ENCODE measurements at regions not wholly inside any gene's neighbourhood (a gene's known extent, or its start where the extent isn't known, plus 50 kb on each side); places are given as distances from the start of the nearest gene placed in this dataset.
"Not testable (repeated sequence)": the region's sequence is repeated elsewhere in the genome, so short reads cannot be mapped to it uniquely, and the experiment has no call there.

DNA sequence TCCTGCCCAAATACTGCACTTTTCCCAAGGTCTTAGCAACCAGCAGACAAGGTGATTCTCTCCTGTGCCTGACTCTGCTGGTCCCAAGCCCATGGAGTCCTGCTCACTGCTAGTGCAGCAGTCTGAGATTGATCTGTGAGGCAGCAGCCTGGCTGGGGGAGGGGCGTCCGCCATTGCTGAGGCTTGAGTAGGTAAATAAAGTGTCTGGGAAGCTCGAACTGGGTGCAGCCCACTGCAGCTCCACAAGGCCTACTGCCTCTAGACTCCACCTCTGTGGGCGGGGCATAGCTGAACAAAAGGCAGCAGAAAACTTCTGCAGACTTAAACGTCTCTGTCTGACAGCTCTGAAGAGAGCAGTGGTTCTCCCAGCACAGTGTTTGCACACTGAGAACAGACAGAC, 258.7 kb downstream of the ABCC12 start:
- DNase-seq: not testable (repeated sequence)

DNA sequence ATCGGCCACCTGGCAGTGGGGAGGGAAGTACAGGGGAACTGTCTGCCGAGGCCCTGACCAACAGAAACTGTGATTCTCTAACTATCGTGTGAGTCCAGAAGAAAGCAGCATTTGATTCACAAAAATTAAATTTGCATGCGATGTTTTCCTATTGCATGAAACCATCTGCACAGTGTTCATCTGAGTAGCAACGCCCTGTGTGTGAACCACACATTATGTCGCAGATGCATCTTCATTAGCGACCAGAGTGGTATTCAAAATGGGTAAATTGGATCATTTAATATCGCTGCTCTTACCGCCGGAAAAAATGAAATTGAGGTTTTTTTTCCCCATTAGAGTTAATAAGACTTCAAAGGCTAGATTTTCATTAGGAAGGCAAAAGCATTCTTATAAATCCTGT, 260.6 kb downstream of the ABCC12 start:
- no peak for DNase-seq

DNA sequence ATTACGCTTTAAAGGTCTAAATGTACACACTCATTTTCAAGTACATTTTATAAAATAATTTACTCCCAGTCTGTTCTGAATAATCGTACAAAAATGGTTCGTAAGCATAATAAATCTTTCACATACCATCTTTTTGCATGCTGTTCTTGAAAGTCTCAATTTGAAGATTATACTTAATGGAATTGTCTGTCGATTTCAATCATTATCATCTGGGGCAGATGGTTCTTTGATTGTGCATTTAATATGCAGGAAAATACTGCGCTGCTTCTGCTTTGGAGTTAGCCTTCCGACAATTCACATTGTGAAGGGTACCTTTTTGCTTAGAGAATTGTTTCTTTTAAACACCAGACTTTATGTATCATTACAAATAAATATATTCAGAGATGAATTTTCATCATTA, 262.8 kb downstream of the ABCC12 start:
- no peak for DNase-seq

DNA sequence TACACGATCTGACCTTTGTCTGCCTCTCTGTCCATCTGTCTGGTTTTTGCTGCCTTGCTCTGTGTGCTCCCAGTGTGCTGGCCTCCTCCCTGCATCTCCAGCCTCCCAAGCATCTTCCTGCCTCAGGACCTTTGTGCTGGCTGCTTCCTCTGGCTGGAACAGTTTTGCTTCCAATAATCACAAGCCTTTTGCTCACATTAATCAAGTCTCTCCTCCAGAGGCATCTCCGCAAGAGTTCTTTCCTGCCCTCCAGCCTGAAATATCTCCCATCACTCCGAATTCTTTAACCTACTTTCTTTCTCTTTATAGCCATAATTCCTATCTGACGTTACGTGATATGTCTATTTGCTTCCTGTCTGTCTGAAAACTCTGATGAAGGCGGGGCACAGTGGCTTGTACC, 267.1 kb downstream of the ABCC12 start:
- no peak for DNase-seq

DNA sequence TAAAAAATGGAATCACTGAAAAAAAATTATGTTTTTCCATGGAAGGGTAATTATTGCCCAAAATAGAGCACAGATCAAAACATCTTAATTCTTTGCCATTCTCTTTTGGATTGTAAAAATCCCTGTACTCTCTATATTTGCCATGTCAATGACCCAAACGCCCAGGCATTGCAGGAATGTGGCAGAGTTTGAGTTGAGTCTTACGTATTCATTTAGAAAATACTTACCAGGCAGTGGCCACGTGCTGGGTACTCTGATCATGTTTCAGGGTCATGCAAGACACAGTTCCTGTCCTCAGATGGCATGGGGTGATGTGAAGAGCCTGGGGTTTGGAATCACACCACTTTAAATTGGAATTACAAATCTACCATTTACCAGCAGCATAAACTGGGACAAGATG, 267.7 kb downstream of the ABCC12 start:
- DNase-seq: no peak

DNA sequence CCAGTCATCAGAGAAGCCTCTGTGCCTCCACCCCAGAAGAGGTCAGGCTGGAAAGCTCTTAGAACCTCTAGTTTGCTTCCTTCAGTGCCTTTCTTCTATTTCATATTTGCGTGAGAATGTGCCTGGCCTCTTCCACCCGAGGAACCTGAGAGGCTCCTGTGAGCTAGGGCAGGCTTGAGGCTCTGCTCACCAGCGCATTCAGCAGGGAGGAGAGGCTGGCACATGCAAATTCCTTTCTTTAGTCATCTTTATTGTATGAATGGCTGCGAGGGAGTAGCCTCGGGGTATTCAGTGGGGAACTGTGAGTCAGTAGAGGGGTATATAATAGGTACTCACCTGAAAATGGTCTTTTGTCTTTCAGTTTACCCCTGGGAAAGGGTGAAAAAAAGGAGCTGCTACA, 268.3 kb downstream of the ABCC12 start:
- DNase-seq: no peak

DNA sequence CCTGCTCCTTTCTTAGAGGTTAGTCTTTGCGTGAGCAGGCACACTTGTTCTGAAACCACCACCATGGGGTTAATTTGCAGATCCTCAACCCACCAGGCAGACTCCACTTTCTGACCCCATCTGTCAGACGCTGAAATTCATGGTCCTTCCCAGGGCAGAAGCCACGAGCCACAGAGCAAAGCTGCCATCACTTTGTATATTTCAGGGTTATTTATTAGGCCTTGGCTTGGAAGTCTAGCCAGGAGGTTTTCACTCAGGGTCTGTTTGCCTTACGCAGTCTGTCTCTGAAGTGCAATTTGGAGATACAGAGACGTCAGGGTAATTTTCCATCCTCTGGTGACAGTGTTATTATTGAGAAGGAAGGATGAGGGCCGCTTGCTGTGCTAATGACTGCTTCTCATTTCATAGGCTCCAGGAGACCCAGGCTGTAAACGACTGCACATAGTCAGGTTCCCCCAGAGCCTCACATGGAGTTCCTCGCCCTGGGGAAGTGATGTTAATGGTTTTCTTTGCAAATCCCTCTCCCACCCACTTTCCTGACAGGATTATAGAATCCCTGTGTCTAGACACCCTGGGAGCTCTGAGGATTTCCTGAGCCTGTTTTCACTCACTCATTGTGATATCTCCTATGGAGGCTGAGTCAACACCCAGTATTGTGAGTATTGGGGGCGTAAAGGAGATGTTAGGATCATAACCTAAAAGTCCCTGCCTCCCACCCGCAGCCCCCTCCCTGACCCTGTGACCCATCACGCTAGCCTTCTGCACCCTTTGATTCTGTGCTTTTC, 269.0 kb downstream of the ABCC12 start:
- no peak for DNase-seq

DNA sequence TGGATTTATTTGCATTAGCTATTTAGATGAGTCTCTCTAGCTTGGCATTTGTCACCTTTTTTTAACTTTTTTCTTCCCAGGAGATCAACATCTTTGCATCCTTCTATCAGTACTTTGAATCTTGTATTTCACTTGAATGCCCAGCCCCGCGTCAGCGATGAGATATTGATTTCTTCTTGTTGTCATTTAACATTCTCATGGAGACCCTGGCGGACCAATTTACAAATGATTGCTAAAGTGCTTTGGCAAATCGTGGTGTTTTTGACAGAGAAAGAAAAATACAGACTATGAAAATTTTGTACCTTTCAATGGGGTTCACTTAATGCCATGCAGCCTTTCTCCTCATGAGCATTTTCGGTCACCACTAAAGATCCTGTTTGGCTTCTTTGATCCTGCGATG, 269.7 kb downstream of the ABCC12 start:
- no peak for DNase-seq

DNA sequence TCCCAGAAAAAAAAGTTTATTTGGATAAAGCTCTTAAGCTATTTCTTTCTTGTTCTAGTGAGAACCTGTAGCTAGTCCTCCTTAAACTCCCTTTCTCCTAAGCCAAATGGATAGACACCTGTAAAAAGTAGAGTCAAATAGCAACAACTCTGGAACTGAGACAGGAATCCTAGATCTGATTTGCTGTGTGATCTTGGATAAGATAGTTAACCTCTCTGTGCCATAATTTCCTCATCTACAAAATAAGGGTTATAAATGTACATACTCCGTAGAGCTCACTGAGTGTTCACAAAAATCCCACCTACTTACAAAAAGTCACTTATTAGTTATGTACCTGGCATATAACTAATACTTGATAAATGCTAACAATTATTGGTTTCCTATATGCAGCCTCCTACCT, 270.3 kb downstream of the ABCC12 start:
- no peak for DNase-seq

DNA sequence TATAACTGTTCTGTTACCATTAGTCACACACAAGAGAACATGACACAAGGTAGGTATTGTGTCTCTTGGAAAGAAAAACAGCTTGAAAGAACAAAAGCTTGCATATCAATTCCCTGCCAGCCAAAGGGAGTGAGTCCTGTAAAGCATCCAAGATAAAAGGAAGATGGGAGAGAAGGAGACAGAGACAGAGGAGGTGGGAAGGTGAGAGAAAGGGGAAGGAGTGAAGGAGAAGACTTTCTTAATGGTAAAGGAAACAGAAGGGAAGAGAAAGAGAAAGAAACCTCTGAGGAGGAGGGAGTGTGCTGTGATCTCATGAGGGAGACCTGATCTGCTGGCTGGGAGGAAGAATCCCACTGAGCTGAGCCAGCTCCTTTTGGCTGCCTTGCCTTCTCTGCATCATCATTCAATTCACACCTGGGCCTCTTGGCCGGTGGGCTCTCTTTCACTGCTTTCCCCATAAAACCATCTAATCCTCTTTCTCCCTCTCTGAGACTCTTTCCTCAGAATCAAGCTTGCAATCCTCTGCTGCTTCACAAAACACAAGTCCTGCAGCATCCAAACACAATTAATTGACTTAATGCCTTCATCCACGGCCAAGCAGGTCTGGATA, 271.6 kb downstream of the ABCC12 start:
- DNase-seq: no peak

DNA sequence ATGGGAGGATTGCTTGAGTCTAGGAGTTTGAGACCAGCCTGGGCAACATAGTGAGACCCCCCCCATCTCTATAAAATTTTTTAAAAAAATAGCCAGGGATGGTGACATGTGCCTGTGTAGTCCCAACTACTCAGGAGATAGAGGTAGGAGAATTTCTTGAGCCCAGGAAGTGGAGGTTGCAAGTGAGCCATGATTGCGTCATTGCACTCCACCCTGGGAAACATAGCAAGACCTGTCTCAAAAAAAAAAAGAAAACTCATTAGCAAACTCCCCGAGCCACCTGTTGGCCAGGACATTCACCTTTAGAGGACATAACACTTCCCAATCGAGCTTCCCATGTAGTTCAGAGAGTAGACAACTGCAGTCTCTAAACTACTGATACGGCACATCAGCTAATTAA, 274.2 kb downstream of the ABCC12 start:
- no peak for DNase-seq

DNA sequence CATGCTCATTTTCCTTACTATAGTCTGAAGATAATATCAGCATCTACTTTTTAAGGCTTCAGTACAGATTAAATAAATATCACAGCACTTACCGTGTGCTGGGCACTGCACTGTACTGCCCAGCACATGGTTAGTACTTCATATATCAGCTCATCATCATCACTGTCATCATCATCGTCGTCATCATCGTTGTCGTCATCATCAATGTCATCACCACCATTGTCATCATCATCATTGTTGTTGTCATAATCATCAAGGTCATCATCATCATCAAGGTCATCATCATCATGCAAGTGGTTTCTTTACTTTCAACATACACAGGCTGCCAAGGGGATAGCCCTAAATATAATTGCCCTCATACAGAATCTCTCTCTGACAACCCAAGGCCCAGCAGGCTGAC, 275.1 kb downstream of the ABCC12 start:
- DNase-seq: no peak

DNA sequence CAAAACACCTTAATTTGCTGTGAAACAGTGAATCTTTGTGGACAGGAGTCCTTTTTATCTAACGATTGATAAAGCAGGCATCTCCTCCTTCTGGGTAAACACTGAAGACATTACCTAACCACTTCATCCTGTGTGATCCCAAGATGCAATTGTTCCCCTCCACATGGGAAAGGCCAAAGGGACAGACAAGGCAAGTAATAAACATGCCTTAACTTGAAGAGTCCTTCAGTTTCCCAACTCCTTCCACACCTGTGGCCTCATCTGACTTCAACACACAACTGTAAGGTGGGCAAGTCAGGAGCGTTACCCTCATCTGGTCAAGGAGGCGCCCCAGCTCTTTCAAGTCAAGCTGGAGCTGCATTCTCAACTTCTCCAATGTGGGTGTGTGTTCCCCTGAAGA, 278.6 kb downstream of the ABCC12 start:
- DNase-seq: no peak

DNA sequence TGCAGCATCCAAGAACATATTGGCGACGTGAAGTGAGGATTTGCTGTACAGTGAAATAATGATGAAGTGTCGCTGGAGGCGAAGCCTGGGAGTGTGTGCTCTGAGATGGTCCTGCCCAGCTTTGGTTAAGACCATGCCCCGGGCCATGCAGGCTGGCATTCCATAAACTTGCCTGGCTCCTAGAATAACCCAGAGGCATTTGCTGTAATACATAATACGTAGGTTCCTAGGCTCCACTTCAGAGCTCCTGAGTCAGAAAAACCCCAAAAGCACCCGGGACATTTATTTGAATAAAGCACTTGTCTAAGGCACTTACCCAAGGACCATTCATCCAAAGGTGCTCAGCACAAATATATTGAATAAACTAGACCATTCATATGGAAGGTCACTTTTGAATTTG, 279.3 kb downstream of the ABCC12 start:
- DNase-seq: no peak

DNA sequence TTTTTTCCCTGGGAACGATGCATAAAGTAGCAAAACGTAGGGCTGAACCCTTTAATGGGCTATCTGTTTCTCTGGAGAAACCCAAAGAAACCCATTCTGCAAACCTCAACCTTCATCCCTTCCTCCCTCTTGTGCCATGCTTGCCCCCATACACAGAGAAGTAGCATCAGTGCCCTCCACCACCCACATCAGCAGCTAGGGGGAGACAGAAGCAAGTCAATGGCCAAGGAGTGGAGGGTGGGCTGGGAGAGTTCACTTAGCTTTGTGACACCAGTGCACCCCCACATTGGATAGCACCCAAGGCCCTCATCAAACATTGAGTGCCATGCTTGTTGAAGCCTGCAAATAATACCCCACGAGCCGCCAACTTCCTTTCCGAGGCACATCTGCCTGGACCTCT, 282.4 kb downstream of the ABCC12 start:
- DNase-seq: no peak

DNA sequence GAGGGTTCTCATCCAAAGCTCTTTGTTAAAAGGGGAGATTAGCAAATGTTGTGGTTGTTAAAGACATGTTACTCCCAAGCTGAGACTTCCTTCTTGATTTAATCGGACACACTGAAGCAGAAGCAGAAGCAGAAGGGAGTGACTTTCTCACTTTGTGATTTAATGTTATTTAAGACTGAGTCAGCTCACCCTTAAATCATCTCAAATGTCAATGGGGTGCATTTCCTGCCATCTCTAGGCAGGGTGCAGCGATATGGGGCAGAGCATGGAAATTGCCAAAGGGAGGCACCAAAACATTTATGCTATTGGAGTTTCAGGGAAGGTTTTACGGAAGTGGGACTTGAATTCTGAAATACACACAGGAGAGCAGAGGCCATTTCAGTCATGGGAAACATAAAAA, 283.6 kb downstream of the ABCC12 start:
- DNase-seq: no peak

DNA sequence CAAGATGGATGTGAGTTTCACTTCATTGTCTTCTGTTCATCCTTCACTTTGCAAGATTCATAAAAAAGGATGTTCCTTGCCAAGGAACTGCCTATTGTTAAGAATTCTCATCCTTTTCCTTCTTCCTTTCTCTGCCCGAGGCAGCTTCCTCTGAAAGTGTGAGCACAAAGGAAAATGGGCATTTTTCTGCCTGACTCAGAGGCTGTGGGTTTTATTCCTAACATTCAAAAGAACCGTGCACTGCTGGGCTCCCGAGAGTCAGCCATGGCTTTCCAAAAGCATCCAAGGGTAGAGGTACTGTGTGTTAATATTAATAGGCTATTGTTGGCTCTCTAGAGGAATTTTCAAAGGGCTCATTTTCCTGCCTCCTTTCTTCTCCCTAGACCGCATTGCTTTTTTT, 289.4 kb downstream of the ABCC12 start:
- no peak for DNase-seq

DNA sequence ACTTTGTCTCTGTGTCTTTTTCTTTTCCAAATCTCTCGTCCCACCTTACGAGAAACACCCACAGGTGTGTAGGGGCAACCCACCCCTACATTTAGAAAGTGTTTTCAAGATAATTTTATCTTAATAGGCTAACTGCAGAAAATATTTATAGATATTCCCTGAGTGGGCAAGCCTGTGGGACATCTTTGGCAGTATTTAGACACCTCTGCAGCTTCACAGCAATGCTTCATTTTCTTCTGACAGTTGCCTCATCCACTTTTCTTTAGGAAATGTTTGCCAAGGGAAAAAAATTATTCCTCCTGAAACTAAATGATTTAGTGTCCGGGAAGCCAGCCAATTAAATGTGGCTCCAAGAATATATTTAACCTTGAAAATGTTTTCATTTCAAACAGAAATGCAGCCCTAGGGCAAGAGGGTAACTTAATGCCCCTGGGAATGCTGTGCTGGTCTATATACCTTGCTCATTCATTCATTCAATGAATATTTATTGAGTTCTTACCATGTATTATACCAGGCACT, 290.4 kb downstream of the ABCC12 start:
- DNase-seq: no peak

DNA sequence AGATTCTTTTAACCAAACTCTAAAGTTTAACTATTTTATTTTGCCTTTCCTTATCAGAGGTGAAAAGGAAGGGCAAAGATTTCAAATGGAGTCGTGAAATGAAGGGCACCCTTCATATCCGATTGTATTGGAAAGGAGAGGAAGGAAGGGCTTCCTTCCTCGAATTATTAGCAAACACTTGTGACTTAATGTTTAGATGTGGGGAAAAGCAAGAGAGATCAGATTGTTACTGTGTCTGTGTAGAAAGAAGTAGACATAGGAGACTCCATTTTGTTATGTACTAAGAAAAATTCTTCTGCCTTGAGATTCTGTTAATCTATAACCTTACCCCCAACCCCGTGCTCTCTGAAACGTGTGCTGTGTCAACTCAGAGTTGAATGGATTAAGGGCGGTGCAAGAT, 291.5 kb downstream of the ABCC12 start:
- not testable (repeated sequence) for DNase-seq

DNA sequence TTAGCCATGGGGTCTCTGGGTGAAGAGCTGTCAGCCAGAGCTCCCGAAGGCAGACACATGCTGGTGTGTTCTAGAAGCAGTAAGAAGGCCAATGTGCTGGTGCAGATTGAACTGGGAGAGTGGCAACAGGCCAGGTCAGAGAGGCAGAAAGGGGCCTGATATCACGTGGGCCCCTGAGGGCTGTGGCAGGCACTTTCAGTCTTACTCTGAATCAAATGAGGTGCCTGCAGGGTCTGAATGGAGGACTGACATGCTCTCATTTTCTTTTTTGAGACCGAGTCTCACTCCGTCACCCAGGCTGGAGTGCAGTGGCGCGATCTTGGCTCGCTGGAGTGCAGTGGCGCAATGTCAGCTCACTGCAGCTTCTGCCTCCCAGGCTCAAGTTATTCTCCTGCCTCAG, 293.8 kb downstream of the ABCC12 start:
- no peak for DNase-seq

DNA sequence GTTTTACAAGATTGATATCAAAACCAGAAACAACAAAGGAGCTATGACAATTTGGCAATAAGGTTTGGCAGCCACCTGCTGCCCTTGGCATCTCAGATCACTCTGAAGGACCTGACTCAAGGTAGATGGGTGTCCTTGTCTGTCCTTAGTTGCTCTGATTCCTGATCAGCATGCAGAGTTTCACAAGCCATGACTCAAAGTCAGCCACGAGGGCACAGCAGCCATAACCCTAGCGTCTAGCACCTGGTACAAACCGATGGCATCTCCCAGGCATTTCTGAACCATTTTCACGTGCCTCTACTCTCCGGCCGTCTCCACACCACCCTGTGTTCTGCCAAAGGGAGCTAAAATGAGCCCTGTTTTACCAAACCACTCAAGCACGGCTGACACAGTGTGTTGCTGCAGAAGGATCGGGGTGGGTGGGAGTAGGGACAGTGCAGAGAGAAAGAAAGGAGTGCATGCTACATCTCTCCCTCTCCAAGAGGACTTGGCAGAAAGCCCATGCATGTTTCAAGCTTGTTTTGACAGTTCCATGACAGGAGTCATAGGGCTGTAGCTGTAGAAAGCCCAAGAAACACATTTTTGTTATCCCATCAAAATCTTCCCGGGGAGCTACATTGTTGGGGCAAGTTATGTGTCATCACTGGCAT, 297.3 kb downstream of the ABCC12 start:
- no peak for DNase-seq

DNA sequence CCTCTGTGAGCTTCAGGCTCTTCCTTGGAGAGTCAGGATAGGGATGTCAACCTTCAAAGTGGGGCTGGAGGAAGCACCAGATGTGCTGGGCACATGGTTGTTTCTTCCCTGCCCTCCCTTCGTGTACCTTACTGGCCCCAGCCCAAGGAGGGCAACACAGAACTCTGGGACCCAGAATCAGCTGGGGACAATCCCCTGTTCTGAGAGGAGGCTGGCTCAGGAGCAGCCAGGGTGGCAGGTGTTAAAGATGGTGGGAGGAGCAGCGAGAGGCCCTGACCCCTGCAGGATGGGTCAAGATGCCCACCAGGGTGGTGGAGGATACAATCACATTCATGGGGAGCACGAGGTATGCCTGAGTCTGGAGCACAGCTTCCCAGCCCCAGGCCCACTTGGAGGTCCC, 300.4 kb downstream of the ABCC12 start:
- no peak for DNase-seq

DNA sequence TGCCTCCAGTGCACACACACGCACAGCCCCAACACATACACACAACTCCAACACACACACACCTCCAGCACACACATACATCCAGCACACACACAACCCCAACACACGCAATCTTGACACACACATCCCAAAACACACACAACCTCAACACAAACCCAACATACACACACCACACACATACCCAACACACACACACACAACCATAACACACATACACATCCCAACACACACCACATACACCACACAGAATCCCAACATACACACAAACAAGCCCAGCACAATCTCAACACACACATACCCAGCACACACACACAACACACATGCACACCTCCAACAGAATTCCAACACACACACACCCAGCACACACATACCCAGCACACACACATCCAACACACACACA, 301.1 kb downstream of the ABCC12 start:
- no peak for DNase-seq

DNA sequence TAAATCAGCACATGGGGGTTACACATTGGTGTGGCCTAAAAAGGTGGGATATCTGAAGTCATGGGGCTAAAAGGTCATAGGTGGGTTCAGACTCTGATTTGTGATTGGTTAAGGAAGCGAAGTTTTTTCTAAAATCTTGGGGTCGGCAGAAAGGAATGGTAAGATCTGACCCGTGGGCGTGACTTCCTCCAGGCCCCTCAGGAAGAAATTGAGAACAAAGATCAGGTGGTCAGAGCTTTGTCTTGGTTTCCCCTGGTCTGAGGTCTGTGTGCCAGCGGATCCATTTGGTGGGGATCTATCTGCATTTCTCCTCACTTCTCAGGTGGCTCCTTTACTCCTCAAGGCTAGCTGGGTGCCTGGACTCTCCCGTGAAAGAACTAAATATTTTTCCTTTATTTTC, 302.8 kb downstream of the ABCC12 start:
- DNase-seq: no peak

Data from activated T-cell treated with anti-CD3 and anti-CD28 coated beads for 4 hours (primary cell).